BLaER1 (cell line): ENCODE measurements at regions not wholly inside any gene's neighbourhood (a gene's known extent, or its start where the extent isn't known, plus 50 kb on each side); places are given as distances from the start of the nearest gene placed in this dataset.

Experiments
- H3K27ac ChIP-seq: shearing (Covaris generic); formaldehyde crosslinking; 2 replicates; pipeline ENCODE4 v1.8.1; 2022
- H3K27me3 ChIP-seq: shearing (Covaris generic); formaldehyde crosslinking; 2 replicates; pipeline ENCODE4 v1.8.1; 2022
- H3K36me3 ChIP-seq: shearing (Covaris generic); formaldehyde crosslinking; 2 replicates; pipeline ENCODE4 v1.8.1; 2022
- H3K4me1 ChIP-seq: shearing (Covaris generic); formaldehyde crosslinking; 2 replicates; pipeline ENCODE4 v1.8.1; 2022
- H3K4me2 ChIP-seq: shearing (Covaris generic); formaldehyde crosslinking; 2 replicates; pipeline ENCODE4 v1.8.1; 2022
- H3K4me3 ChIP-seq: shearing (Covaris generic); formaldehyde crosslinking; 2 replicates; pipeline ENCODE4 v1.8.1; 2022
- H3K9ac ChIP-seq: shearing (Covaris generic); formaldehyde crosslinking; 2 replicates; pipeline ENCODE4 v1.8.1; 2022
- H3K9me3 ChIP-seq: shearing (Covaris generic); formaldehyde crosslinking; 2 replicates; pipeline ENCODE4 v1.8.1; 2022
- H4K20me1 ChIP-seq: shearing (Covaris generic); formaldehyde crosslinking; 2 replicates; pipeline ENCODE4 v1.8.1; 2022
- Cebpa-rat ChIP-seq: shearing (Covaris generic); IDR thresholded peaks from 2 replicates; pipeline ENCODE4 v1.8.1; 2022

DNA sequence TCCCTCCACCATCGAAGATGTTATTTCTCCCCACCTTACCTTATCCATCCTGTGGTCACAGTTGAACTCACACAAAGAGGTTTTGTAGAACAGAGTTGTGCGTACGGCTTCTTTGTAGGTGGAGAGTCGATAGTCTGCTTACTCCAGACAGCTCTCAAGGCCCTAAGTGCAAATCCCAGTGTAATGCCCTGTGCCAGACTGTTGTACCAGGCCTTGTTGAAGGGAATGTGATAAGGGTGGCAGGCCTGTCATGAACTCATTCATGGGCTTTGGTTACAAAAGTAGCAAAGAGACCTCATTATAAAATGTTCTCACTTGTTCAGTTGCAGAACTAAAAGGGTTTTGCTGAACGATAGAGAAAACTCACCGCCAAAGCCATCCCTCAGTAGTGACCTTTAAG lies 288.7 kb upstream of the CADM1 start:
- Histone ChIP-seq H3K9ac (no peak overlapping the region), H3K4me3 (no peak overlapping the region), H3K27ac (no peak overlapping the region), H3K36me3 (no peaks in the 10 kb centered on the region), H3K27me3 (no peaks in the 10 kb centered on the region), H4K20me1 (no peaks in the 10 kb centered on the region), H3K4me2 (no peak overlapping the region), H3K4me1 (no peaks in the 10 kb centered on the region), H3K9me3 (no peaks in the 10 kb centered on the region)
- no peak for TF ChIP-seq Cebpa-rat

DNA sequence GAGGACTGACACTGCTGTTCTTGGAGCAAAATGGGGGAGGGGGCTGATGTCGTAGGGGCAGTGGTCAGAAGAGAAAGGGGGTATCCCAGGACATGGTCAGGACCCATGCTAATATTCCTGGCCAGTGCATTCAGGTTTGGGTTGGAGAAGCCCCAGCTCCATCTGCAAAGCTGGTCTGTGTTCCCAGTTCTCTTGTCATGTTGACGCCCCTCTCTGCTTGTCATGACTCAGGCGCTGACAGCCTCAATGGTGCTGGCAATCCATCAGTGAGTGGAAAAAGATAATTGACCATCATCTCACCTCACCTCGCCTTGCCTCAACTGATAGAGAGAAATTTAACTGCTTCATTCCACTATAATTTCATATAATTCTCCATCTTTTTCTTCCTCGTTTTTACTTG lies 283.1 kb upstream of the CADM1 start:
- no peaks in the 10 kb centered on the region for H3K36me3 ChIP-seq
- H3K4me3 ChIP-seq: no peak overlapping the region
- no peak overlapping the region for H3K27ac ChIP-seq
- no peak overlapping the region for H3K9ac ChIP-seq
- no peaks in the 10 kb centered on the region for H4K20me1 ChIP-seq
- no peaks in the 10 kb centered on the region for H3K9me3 ChIP-seq
- TF ChIP-seq Cebpa-rat: no peak
- no peak overlapping the region for H3K4me2 ChIP-seq
- H3K4me1 ChIP-seq: no peaks in the 10 kb centered on the region
- no peaks in the 10 kb centered on the region for H3K27me3 ChIP-seq

DNA sequence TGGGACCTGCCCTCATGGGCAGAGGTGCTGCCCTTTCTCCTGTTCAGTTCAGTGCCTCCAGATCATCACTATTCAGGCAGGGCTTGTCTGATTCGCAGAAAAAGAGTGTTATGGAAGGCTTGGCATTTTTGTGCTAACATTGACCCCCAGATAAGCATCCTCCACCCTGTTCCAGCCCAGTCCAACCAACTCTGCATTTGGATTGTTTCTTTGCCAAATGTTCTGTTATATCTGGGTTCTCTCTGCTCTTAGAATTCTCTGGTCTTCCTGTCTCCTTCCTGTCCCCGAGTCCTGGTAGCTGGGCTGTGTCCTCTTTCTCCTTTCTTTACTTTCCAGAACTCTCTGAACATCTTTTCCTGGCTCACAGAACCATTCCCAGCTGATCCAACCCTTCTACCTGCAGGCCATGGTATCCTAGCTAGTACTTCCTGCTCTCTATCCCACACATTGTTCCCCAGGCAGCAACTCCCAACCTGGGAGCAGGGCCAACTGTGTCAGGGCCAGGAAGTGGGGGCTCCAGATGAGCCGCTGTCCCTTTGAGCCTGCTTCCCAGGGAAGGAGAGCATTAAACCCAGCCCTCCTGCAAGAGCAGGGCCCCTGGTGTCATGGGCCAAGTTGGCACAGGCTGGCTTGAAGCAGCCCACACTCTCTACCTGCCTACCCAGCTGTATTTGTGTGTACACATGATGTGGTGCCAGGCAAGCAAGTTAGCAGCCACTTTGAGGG lies 280.7 kb upstream of the CADM1 start:
- TF ChIP-seq Cebpa-rat: no peak
- Histone ChIP-seq H3K9me3 (no peaks in the 10 kb centered on the region), H3K4me3 (no peak overlapping the region), H3K27me3 (no peaks in the 10 kb centered on the region), H3K27ac (no peak overlapping the region), H4K20me1 (no peaks in the 10 kb centered on the region), H3K4me1 (no peaks in the 10 kb centered on the region), H3K9ac (no peak overlapping the region), H3K4me2 (no peak overlapping the region), H3K36me3 (no peaks in the 10 kb centered on the region)

DNA sequence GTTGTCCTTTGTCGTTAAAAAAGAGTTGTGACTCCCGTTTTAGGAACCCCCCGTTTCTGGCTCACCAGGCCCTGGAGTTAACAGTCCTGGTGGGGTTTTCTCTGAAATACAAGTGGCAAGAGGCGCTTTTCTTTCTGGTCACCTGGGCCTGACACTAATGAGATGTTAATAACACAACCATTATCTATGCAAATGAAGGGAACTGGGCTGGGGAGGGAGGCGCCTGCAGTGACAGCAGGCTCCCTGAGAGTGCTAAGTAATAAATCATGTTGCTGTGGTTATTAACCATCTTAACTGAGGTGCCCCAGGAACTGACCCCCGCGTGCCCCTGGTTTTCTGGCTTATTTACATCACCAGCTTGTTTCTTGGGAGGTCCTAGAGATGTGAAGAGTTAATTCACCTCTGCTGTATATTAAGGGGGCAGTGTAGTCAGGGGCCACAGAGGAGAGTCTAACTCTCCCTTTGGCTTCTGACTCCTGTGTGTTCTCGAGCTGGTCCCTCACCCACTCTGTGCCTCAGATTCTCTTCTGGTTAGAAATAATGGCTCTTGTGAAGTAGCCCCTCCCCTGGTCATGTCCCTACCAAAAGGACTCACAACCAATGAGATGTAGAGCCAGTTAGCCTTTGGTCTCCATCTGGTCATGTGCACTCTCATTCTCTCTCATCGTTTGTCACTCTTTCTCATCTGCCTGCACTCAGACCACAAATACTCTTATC lies 276.6 kb upstream of the CADM1 start:
- no peak overlapping the region for H3K4me2 ChIP-seq
- no peak overlapping the region for H3K9ac ChIP-seq
- no peaks in the 10 kb centered on the region for H3K27me3 ChIP-seq
- H3K27ac ChIP-seq: no peak overlapping the region
- H3K36me3 ChIP-seq: no peaks in the 10 kb centered on the region
- no peak overlapping the region for H3K4me3 ChIP-seq
- no peaks in the 10 kb centered on the region for H3K9me3 ChIP-seq
- no peak for TF ChIP-seq Cebpa-rat
- no peaks in the 10 kb centered on the region for H4K20me1 ChIP-seq
- no peaks in the 10 kb centered on the region for H3K4me1 ChIP-seq

DNA sequence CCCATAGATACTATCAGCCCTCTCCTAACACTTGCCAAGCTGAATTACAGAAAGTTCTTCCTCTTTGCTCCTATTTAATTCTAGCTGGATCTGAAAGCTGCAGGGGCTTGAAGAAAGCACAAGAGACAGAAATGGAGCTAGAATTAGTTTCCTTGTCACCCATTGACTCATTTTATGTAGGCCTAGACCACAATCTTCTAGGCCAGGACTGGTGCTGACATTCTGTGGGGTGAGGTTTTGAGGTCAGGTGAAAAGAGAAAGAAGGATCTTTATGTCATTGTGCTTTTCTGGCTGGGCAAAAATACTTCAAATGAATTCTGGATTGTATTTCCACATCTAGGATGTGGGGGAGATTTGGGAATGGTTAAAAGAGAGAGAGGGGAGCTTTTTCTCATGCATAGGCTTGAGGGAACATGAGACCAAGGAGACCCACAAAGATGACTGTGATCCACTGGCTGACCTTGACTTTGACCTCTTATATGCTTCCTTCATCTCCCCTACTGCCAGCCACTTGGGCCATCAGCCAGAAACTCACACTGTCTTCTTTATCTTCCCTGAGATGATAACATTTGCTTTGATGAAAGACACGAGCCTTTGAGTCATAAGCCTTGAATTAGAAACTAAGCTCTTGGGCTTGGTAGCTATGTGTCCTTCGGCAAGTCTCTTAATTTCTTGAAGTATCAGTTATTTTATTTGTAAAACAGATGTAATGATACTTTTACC lies 274.9 kb upstream of the CADM1 start:
- H3K36me3 ChIP-seq: no peaks in the 10 kb centered on the region

DNA sequence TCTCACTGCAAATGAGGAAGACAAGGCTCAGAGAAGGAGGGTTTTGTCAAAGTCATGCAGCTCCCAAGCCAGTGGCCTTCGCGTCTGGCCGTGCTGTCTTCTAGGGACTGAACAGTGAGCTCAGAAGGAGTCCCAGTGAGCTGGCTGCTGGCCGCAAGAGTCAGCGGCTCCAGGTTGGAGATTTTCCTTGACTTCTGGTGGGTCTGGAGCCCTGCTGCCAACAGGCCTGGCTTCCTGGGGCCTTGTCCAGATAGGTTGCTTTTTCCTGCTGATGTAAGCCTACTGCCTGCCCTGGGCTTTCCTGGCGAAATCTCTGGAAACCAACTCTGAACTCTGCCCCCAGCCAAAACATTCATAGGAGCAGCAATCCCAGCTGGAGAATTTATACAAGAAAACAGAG lies 272.7 kb upstream of the CADM1 start:
- H4K20me1 ChIP-seq: no peaks in the 10 kb centered on the region
- no peak overlapping the region for H3K4me2 ChIP-seq
- no peak for TF ChIP-seq Cebpa-rat
- H3K4me3 ChIP-seq: no peak overlapping the region
- H3K4me1 ChIP-seq: no peaks in the 10 kb centered on the region
- no peaks in the 10 kb centered on the region for H3K9me3 ChIP-seq
- no peaks in the 10 kb centered on the region for H3K27me3 ChIP-seq
- H3K27ac ChIP-seq: no peak overlapping the region
- H3K9ac ChIP-seq: no peak overlapping the region
- H3K36me3 ChIP-seq: no peaks in the 10 kb centered on the region

More for the DNA sequence above, 274.9 kb upstream of the CADM1 start:
- Histone ChIP-seq H3K27me3 (no peaks in the 10 kb centered on the region), H3K9me3 (no peaks in the 10 kb centered on the region), H4K20me1 (no peaks in the 10 kb centered on the region), H3K27ac (no peak overlapping the region), H3K9ac (no peak overlapping the region), H3K4me2 (no peak overlapping the region), H3K4me1 (no peaks in the 10 kb centered on the region), H3K4me3 (no peak overlapping the region)
- TF ChIP-seq Cebpa-rat: no peak

DNA sequence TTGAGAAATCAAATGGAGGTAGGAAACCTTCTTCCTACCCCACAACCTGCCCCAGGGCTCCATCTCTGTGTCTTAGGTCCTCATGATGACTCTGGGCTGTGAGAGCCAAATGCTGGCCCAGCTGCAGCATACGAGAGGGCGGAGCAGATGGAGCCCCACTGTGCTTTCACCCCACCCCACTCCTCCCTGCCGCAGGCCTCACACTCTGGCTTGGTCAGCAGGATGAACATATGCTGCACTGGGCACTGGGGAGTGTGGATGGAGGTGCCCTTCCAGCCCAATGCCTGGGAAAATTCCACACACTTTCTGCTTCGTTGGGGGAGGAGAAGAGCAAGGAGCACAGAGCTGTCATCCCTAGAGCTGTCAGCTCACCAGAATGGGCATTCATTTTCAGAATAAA lies 271.6 kb upstream of the CADM1 start:
- Histone ChIP-seq H3K4me2 (no peak overlapping the region), H3K27ac (no peak overlapping the region), H3K36me3 (no peaks in the 10 kb centered on the region), H3K27me3 (no peaks in the 10 kb centered on the region), H3K4me1 (no peaks in the 10 kb centered on the region), H3K9me3 (no peaks in the 10 kb centered on the region), H4K20me1 (no peaks in the 10 kb centered on the region), H3K4me3 (no peak overlapping the region), H3K9ac (no peak overlapping the region)
- TF ChIP-seq Cebpa-rat: no peak

DNA sequence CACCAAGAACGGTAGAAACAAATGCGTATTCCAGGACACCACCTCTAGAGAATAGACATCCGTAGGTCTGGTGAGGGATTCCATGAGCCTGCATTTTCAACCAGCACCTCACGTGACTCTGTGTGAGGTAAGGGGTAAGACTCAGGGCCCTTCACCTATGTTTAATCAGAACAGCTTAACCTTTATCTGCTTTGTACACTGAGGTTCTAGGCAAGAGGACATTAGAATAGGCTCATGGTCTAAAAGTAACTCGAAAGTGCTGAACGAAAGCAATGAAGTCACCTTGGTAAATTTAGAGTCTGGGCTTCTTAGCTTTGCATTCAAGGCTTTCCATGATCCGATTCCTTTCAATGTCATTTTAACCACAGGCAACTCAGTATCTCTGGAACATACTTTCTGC lies 270.5 kb upstream of the CADM1 start:
- H4K20me1 ChIP-seq: no peaks in the 10 kb centered on the region
- no peak overlapping the region for H3K4me3 ChIP-seq
- H3K27me3 ChIP-seq: no peaks in the 10 kb centered on the region
- no peak overlapping the region for H3K27ac ChIP-seq
- H3K9ac ChIP-seq: no peak overlapping the region
- H3K9me3 ChIP-seq: no peaks in the 10 kb centered on the region
- TF ChIP-seq Cebpa-rat: no peak
- no peaks in the 10 kb centered on the region for H3K36me3 ChIP-seq
- no peaks in the 10 kb centered on the region for H3K4me1 ChIP-seq
- H3K4me2 ChIP-seq: no peak overlapping the region

DNA sequence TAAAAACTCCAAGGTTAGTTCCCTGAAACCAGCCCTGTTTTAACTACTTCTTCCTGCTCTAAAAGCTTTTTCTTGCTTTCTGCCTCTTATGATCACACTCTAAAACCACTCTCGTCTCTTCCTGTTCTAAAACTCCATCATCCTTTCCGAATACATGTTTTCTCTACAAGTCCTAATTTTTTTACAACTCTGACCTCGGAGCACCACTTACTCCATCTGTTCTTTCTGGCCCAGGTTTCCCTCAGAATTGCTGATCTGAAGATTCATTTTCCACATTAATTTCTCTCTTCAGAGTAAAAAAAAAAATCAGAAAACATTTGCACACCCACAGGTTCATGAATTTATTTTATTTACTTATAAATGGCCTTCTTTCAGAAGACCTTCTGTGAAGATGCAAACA lies 265.7 kb upstream of the CADM1 start:
- TF ChIP-seq Cebpa-rat: no peak
- no peaks in the 10 kb centered on the region for H3K9me3 ChIP-seq
- H3K36me3 ChIP-seq: no peaks in the 10 kb centered on the region
- H3K9ac ChIP-seq: no peak overlapping the region
- H4K20me1 ChIP-seq: no peaks in the 10 kb centered on the region
- H3K27me3 ChIP-seq: no peaks in the 10 kb centered on the region
- no peak overlapping the region for H3K27ac ChIP-seq
- no peak overlapping the region for H3K4me2 ChIP-seq
- H3K4me3 ChIP-seq: no peak overlapping the region
- peaks cover 9% of the 10 kb centered on the region for H3K4me1 ChIP-seq

DNA sequence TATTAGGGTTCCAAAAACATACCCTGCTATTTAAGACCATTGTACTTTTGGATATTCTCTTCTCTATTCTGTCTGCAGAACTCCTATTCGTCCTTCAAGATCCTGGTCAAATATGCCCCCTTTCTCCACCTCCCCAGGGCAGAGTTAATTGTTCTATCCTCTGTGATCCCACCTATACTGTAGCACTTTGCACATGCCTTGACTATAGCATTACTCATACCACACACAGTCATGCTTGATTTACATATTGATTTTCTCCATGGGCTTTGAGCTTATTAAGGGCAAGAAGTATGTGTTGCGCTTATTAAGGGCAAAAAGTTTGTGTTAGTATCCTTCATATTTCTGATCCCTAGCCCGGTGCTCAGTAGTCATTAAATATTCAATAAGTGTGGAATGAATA lies 263.7 kb upstream of the CADM1 start:
- TF ChIP-seq Cebpa-rat: no peak
- Histone ChIP-seq H3K27me3 (no peaks in the 10 kb centered on the region), H4K20me1 (no peaks in the 10 kb centered on the region), H3K9me3 (no peaks in the 10 kb centered on the region), H3K9ac (no peak overlapping the region), H3K4me3 (no peak overlapping the region), H3K4me1 (peaks cover 9% of the 10 kb centered on the region), H3K4me2 (peak overlapping the region; percentile 34), H3K36me3 (no peaks in the 10 kb centered on the region), H3K27ac (no peak overlapping the region)
